ENCODE measurements at regions not wholly inside any gene's neighbourhood (a gene's known extent, or its start where the extent isn't known, plus 50 kb on each side); places are given as distances from the start of the nearest gene placed in this dataset.

DNA sequence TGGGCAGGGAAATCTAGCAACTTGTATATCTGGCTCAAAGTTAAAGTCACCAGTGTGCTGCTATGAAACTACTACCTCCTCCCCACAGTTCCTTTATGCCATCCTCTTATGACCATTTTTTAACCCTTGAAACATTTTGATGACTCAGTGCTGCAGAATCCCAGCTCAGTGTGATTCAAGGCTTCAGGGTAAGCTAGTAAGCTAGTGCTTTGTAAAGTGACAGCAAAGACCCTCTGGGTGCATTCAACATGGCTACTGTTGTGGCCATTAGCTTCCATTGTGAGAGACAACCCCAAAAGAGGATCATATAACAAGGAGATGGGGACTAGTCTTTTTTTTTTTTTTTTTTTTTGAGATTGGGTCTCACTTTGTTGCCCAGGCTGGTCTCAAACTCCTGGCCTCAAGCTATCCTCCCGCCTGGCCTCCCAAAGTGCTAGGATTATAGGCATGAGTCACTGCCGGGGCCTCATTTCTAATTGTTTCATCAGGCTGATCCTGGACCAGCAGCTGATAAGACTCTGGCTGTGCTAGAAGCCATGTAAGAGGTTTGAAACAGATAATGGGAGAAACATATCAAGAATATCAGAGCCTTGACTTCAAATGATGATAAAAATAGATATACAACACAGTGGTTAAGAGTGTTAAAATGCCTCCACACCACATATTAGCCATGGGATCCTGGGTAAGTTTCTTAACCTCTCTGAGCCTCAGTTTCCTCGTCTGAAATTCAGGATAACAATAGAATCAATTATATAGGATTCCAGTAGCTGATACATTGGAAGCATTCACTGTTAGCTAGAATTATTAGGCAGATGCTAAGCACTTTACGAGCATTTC lies 65.7 kb upstream of the RTN4 start:
- DNase-seq (ENCODE audit: low read depth), result peak; percentile 15
- no peak overlapping the region for H3K4me3 ChIP-seq (ENCODE audit: low read depth, low read length)
- TF ChIP-seq, protein P1, sequence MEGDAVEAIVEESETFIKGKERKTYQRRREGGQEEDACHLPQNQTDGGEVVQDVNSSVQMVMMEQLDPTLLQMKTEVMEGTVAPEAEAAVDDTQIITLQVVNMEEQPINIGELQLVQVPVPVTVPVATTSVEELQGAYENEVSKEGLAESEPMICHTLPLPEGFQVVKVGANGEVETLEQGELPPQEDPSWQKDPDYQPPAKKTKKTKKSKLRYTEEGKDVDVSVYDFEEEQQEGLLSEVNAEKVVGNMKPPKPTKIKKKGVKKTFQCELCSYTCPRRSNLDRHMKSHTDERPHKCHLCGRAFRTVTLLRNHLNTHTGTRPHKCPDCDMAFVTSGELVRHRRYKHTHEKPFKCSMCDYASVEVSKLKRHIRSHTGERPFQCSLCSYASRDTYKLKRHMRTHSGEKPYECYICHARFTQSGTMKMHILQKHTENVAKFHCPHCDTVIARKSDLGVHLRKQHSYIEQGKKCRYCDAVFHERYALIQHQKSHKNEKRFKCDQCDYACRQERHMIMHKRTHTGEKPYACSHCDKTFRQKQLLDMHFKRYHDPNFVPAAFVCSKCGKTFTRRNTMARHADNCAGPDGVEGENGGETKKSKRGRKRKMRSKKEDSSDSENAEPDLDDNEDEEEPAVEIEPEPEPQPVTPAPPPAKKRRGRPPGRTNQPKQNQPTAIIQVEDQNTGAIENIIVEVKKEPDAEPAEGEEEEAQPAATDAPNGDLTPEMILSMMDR (conservative IDR thresholded peaks at IDR 0.05; ENCODE audit: low read depth, low read length), result no peak

DNA sequence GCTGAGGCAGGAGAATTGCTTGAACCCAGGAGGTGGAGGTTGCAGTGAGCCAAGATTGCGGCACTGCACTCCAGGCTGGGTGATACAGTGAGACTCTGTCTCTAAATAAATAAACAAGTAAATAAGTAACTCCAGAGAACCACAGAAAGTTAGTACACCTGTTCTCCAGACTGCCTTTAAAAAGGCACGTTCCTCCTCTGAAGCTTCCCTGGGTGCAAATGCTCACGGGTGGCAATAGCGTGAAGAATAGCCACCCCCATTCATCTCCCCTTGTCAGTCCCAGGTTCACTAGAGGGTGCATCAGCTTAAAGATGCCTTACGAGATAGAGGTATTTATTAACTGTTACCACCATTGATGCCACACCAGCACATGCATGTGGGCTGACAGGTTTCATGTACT lies 64.3 kb upstream of the RTN4 start:
- H3K4me3 ChIP-seq (ENCODE audit: low read depth, low read length), result no peak overlapping the region
- no peak for DNase-seq (ENCODE audit: low read depth)
- TF ChIP-seq, protein P1 (conservative IDR thresholded peaks at IDR 0.05; ENCODE audit: low read depth, low read length), result no peak

DNA sequence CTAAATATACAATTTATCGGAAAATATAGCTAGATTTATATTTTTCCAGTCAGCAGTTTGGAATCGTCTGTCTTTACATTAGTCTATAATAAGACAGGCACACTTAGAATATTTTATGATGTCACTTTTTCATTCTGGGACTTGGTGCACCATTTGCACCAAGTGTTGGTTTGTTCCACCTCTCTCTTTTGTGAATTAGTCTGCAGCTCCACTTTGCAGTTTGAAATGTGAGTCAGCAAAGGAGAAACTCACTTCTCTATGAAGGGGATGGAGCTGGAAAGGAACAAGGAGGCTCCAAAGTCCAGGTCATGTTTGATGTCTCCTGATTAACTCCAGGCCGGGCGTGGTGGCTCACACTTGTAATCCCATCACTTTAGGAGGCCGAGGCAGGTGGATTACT lies 63.8 kb upstream of the RTN4 start:
- no peak for DNase-seq (ENCODE audit: low read depth)
- no peak overlapping the region for H3K4me3 ChIP-seq (ENCODE audit: low read depth, low read length)
- TF ChIP-seq, protein P1 (conservative IDR thresholded peaks at IDR 0.05; ENCODE audit: low read depth, low read length), result no peak

DNA sequence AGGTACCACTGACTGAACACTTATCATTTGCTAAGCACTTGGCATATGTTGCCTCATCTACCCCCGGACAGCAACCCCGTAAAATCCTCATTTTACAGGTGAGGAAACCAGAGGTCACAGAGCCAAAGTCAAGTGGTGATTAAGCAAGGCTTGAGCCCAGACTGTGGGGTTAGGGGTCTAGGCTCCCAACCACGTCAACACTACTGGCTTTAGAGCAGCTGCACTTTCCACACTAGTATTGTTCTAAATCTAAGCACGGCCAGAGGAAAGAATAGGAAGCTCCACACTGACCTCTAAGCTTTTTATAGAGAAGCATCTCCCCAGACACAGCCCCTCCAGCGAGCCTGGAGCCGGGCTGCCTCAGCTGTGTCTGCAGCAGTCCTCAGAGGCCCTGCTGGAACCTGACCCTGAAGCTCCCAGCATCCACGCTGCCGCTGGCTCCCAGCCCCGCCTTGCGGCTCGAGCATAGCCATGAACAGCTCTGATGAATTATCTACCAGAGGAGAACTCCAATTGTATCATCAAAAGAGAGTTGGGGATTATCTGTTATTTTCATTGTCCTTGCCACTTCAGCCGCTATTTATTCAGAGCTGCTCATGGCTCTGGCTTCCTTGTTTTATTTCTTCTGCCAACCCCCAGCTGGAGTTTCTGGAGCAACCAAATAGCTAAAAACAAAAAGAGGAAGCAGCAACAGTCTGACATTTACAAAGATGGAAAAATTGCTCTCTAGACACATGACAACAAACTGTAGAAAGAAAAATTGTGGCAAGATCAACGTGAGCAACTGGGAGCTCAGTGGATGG lies 62.2 kb upstream of the RTN4 start:
- TF ChIP-seq, protein P1 (conservative IDR thresholded peaks at IDR 0.05; ENCODE audit: low read depth, low read length), result no peak
- H3K4me3 ChIP-seq (ENCODE audit: low read depth, low read length), result no peak overlapping the region
- DNase-seq (ENCODE audit: low read depth), result no peak

DNA sequence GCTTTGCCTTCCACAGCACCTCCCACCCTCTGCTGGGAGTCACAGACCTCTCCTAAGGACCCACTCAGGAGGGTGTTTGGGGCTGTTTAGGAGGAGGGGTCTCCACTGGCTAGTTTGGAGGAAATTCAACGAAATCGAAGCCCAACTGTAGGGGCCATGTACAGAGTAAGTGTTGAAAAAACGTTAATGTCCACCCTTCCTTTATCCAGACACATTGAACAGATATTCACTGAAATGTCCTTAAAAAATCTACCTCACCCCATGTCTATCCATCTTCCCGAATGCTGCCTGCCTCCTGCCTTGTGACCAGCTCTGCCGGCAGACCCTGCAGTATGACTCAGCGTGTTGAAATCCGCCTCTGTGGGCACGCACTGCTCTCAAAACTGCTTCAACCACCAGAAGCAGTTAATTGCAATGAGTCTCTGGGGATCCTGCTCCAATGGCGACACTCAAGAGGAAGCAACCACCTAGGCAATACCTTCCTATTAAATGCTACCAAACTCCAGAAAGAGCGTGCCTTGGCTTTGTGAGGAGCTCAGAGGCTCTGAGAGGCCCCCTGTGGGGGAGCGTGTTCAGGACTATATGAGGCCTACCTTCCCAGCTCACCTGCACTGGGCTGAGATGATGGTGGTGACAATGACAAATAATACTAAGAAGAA lies 61.4 kb upstream of the RTN4 start:
- peak; percentile 9 for DNase-seq (ENCODE audit: low read depth)
- TF ChIP-seq, protein P1 (conservative IDR thresholded peaks at IDR 0.05; ENCODE audit: low read depth, low read length), result no peak
- no peak overlapping the region for H3K4me3 ChIP-seq (ENCODE audit: low read depth, low read length)

DNA sequence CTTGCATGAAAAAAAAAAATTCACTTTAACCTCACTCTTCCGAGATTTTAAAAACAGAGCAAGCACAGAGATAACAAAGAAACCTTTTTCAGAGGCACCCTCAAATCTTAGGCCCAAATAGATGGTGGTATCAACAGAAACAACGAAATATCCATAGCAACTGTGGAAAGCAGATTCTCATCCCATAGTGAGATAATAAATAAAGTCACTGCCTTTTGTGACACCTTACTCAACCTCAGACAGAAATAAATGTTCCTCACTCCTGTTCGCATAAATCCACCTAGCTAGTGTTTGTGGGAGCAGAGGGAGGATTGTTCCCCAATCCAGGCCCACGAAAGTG lies 60.9 kb upstream of the RTN4 start:
- no peak for DNase-seq (ENCODE audit: low read depth)
- TF ChIP-seq, protein P1 (conservative IDR thresholded peaks at IDR 0.05; ENCODE audit: low read depth, low read length), result no peak
- H3K4me3 ChIP-seq (ENCODE audit: low read depth, low read length), result no peak overlapping the region
